Liver (tissue), 8 donors: ENCODE measurements at regions not wholly inside any gene's neighbourhood (a gene's known extent, or its start where the extent isn't known, plus 50 kb on each side); places are given as distances from the start of the nearest gene placed in this dataset.

ENCODE experiments used
- DNase-seq: peaks from one replicate; pipeline ENCODE4 v3.0.0-alpha.2; 2017; ENCODE audit warnings: low spot score
- H3K27ac ChIP-seq, 2 donors: one replicate each; pipeline ENCODE4 v1.7.0; 2013; ENCODE audit warnings: inconsistent platforms in 2 of 2, low read length in 2 of 2, control low read depth in 1 of 2, low read depth in 1 of 2, mild to moderate bottlenecking in 1 of 2
- H3K27me3 ChIP-seq, 4 donors: one replicate each; pipeline versions ENCODE4 v1.6.1 to v1.7.0; 2013; ENCODE audit warnings: low read length in 3 of 4, inconsistent platforms in 1 of 4, mild to moderate bottlenecking in 1 of 4, moderate library complexity in 1 of 4; ENCODE audit not compliant: control insufficient read depth in 4 of 4, insufficient read depth in 4 of 4
- H3K36me3 ChIP-seq, 4 donors: one replicate each; pipeline versions ENCODE4 v1.6.1 to v1.7.0; 2013; ENCODE audit warnings: low read length in 3 of 4, mild to moderate bottlenecking in 3 of 4, low read depth in 1 of 4, moderate library complexity in 1 of 4; ENCODE audit not compliant: control insufficient read depth in 4 of 4, insufficient read depth in 3 of 4
- H3K4me1 ChIP-seq, 4 donors: one replicate each; pipeline versions ENCODE4 v1.6.1 to v1.7.0; 2013; ENCODE audit warnings: low read length in 3 of 4, mild to moderate bottlenecking in 3 of 4, moderate library complexity in 1 of 4; ENCODE audit not compliant: control insufficient read depth in 4 of 4, insufficient read depth in 4 of 4
- H3K4me3 ChIP-seq, 3 donors: one replicate each; pipeline versions ENCODE4 v1.6.1 to v1.7.0; 2013; ENCODE audit warnings: low read length in 3 of 3, control low read depth in 1 of 3, low read depth in 1 of 3, mild to moderate bottlenecking in 1 of 3
- H3K9ac ChIP-seq, 2 donors: one replicate each; pipeline ENCODE4 v1.7.0; 2013; ENCODE audit warnings: low read length in 2 of 2, mild to moderate bottlenecking in 2 of 2, moderate library complexity in 2 of 2, control low read depth in 1 of 2, low read depth in 1 of 2
- H3K9me3 ChIP-seq, 4 donors: one replicate each; pipeline versions ENCODE4 v1.6.1 to v1.7.0; 2013; ENCODE audit warnings: low read length in 3 of 4; ENCODE audit not compliant: control insufficient read depth in 4 of 4
- ATF3 ChIP-seq: IDR thresholded peaks from 2 replicates; pipeline ENCODE4 v1.6.1; 2016; ENCODE audit warnings: antibody characterized with exemption
- CTCF ChIP-seq: fragments of 150-350 bp; IDR thresholded peaks from 2 replicates; pipeline ENCODE4 v1.5.1; 2017; ENCODE audit warnings: improper control_type of control experiment, low read depth, low read length; ENCODE audit not compliant: missing input control
- EGR1 ChIP-seq, 2 donors: IDR thresholded peaks; 2 replicates each; pipeline ENCODE4 v1.6.1; 2016 to 2018; ENCODE audit warnings: antibody characterized with exemption in 2 of 2, low read depth in 2 of 2
- FOXA1 ChIP-seq: IDR thresholded peaks from 2 replicates; pipeline ENCODE4 v1.6.1; 2016; ENCODE audit warnings: antibody characterized with exemption
- FOXA2 ChIP-seq: IDR thresholded peaks from 2 replicates; pipeline ENCODE4 v1.6.1; 2016; ENCODE audit warnings: antibody characterized with exemption
- GABPA ChIP-seq, 2 donors: IDR thresholded peaks in 1 of 2; conservative IDR thresholded peaks in 1 of 2; 2 replicates each; pipeline ENCODE4 v1.6.1; 2016; ENCODE audit warnings: antibody characterized with exemption in 2 of 2, mild to moderate bottlenecking in 1 of 2, moderate library complexity in 1 of 2
- HNF4G ChIP-seq: IDR thresholded peaks from 2 replicates; pipeline ENCODE4 v1.6.1; 2016; ENCODE audit warnings: antibody characterized with exemption
- JUND ChIP-seq, 2 donors: IDR thresholded peaks; 2 replicates each; pipeline ENCODE4 v1.6.1; 2016; ENCODE audit warnings: antibody characterized with exemption in 2 of 2
- MAX ChIP-seq: IDR thresholded peaks from 2 replicates; pipeline ENCODE4 v1.6.1; 2016; ENCODE audit warnings: antibody characterized with exemption
- NR2F2 ChIP-seq: IDR thresholded peaks from 2 replicates; pipeline ENCODE4 v1.6.1; 2016; ENCODE audit warnings: antibody characterized with exemption
- RAD21 ChIP-seq, 2 donors: IDR thresholded peaks; 2 replicates each; pipeline ENCODE4 v1.6.1; 2016; ENCODE audit warnings: antibody characterized with exemption in 2 of 2, mild to moderate bottlenecking in 2 of 2
- REST ChIP-seq: IDR thresholded peaks from 2 replicates; pipeline ENCODE4 v1.6.1; 2016; ENCODE audit warnings: antibody characterized with exemption, mild to moderate bottlenecking
- RXRA ChIP-seq, 2 donors: IDR thresholded peaks; 2 replicates each; pipeline ENCODE4 v1.6.1; 2017 to 2018; ENCODE audit warnings: antibody characterized with exemption in 2 of 2, mild to moderate bottlenecking in 1 of 2
- SP1 ChIP-seq: IDR thresholded peaks from 2 replicates; pipeline ENCODE4 v1.6.1; 2018; ENCODE audit warnings: antibody characterized with exemption, mild to moderate bottlenecking
- TAF1 ChIP-seq: conservative IDR thresholded peaks from 2 replicates; pipeline ENCODE4 v1.6.1; 2016; ENCODE audit warnings: antibody characterized with exemption, mild to moderate bottlenecking
- YY1 ChIP-seq: IDR thresholded peaks from 2 replicates; pipeline ENCODE4 v1.6.1; 2016; ENCODE audit warnings: antibody characterized with exemption, mild to moderate bottlenecking
- ZBTB33 ChIP-seq: IDR thresholded peaks from 2 replicates; pipeline ENCODE4 v1.6.1; 2016; ENCODE audit warnings: antibody characterized with exemption
- WGBS: extraction: QIAGEN DNeasy Blood & Tissue Kit; methylation state at CpG from one replicate; pipeline ENCODE4 v1.1.7; 2013; 5-methylcytosine and 5-hydroxymethylcytosine counted together
- donor health status: healthy.
- donor health status: healthy.
- donor health status: healthy.
- donor health status: healthy.
- donor health status: healthy.

GRCh38 chr6:41442800-41443501, 103.2 kb upstream of the FOXP4 start:
- Histone ChIP-seq H3K4me3 (no peak overlapping the region), H3K4me1 (no peaks in the 10 kb centered on the region), H3K9me3 (no peaks in the 10 kb centered on the region), H3K27me3 (no peaks in the 10 kb centered on the region), H3K9ac (no peak overlapping the region), H3K36me3 (no peaks in the 10 kb centered on the region), H3K27ac (no peak overlapping the region)
- no peak for DNase-seq
- WGBS = 15% methylated on average over 42 of the region's 42 CpGs
- TF ChIP-seq ZBTB33 (no peak), MAX (no peak), CTCF (no peak)

- DNase-seq = no peak
- Histone ChIP-seq H3K9me3 (no peaks in the 10 kb centered on the region), H3K9ac (no peak overlapping the region), H3K4me1 (no peaks in the 10 kb centered on the region), H3K36me3 (no peaks in the 10 kb centered on the region), H3K27ac (no peak overlapping the region), H3K4me3 (no peak overlapping the region), H3K27me3 (no peaks in the 10 kb centered on the region)
- TF ChIP-seq GABPA (IDR thresholded peaks at IDR 0.05 in 1 of 2, conservative IDR thresholded peaks at IDR 0.05 in 1 of 2) (no peak), ATF3 (no peak), FOXA2 (no peak), HNF4G (no peak), NR2F2 (no peak), JUND (IDR thresholded peaks at IDR 0.05) (no peak), FOXA1 (no peak), EGR1 (IDR thresholded peaks at IDR 0.05; ENCODE audit: low read depth in 2 of 2) (no peak), TAF1 (no peak), REST (no peak), RXRA (IDR thresholded peaks at IDR 0.05) (no peak), MAX (no peak), ZBTB33 (no peak), RAD21 (IDR thresholded peaks at IDR 0.05) (no peak), SP1 (no peak), YY1 (no peak), CTCF (no peak)
- WGBS = 81% methylated on average over 15 of the region's 15 CpGs
Measured at GRCh38 chr6:41443616-41444525, 102.3 kb upstream of the FOXP4 start.
